ENCODE measurements at regions not wholly inside any gene's neighbourhood (a gene's known extent, or its start where the extent isn't known, plus 50 kb on each side); places are given as distances from the start of the nearest gene placed in this dataset.

GRCh38 chr13:34627509-34628208 lies 314.4 kb upstream of the NBEA start:
- no peak overlapping the region for H3K4me3 ChIP-seq (ENCODE audit: low read length)

GRCh38 chr13:34628209-34628682 lies 313.8 kb upstream of the NBEA start:
- Histone ChIP-seq H3K9me3 (ENCODE audit: insufficient read depth, low read depth, low read length) (no peaks in the 10 kb centered on the region), H3K27me3 (ENCODE audit: insufficient read depth, low read length) (no peaks in the 10 kb centered on the region), H3K4me1 (ENCODE audit: insufficient read depth, low read length) (peaks cover 4% of the 10 kb centered on the region; the same call in 1 of the 2 replicates), H3K4me3 (ENCODE audit: low read length) (no peak overlapping the region), H3K36me3 (ENCODE audit: insufficient read depth, low read depth, low read length) (no peaks in the 10 kb centered on the region), H3K9ac (ENCODE audit: low read depth, low read length) (no peak overlapping the region), H3K27ac (ENCODE audit: low read length) (no peak overlapping the region)

More at GRCh38 chr13:34627509-34628208, 314.4 kb upstream of the NBEA start:
- no peak overlapping the region for H3K27ac ChIP-seq (ENCODE audit: low read length)
- H3K9ac ChIP-seq (ENCODE audit: low read depth, low read length): no peak overlapping the region
- H3K27me3 ChIP-seq (ENCODE audit: insufficient read depth, low read length): no peaks in the 10 kb centered on the region
- no peaks in the 10 kb centered on the region for H3K9me3 ChIP-seq (ENCODE audit: insufficient read depth, low read depth, low read length)
- no peaks in the 10 kb centered on the region for H3K36me3 ChIP-seq (ENCODE audit: insufficient read depth, low read depth, low read length)
- peaks cover 4% of the 10 kb centered on the region; the same call in 1 of the 2 replicates for H3K4me1 ChIP-seq (ENCODE audit: insufficient read depth, low read length)

GRCh38 chr13:34634448-34634847 lies 307.6 kb upstream of the NBEA start:
- Histone ChIP-seq H3K36me3 (ENCODE audit: insufficient read depth, low read depth, low read length) (no peaks in the 10 kb centered on the region), H3K27ac (ENCODE audit: low read length) (no peak overlapping the region), H3K4me1 (ENCODE audit: insufficient read depth, low read length) (peaks cover 16% of the 10 kb centered on the region; the same call in 1 of the 2 replicates), H3K27me3 (ENCODE audit: insufficient read depth, low read length) (no peaks in the 10 kb centered on the region), H3K9me3 (ENCODE audit: insufficient read depth, low read depth, low read length) (no peaks in the 10 kb centered on the region), H3K4me3 (ENCODE audit: low read length) (no peak overlapping the region), H3K9ac (ENCODE audit: low read depth, low read length) (no peak overlapping the region)

GRCh38 chr13:34637138-34637537 lies 304.9 kb upstream of the NBEA start:
- no peaks in the 10 kb centered on the region for H3K9me3 ChIP-seq (ENCODE audit: insufficient read depth, low read depth, low read length)

GRCh38 chr13:34637636-34638035 lies 304.4 kb upstream of the NBEA start:
- Histone ChIP-seq H3K4me3 (ENCODE audit: low read length) (no peak overlapping the region), H3K36me3 (ENCODE audit: insufficient read depth, low read depth, low read length) (no peaks in the 10 kb centered on the region), H3K4me1 (ENCODE audit: insufficient read depth, low read length) (peaks cover 24% of the 10 kb centered on the region; the same call in 1 of the 2 replicates), H3K27me3 (ENCODE audit: insufficient read depth, low read length) (no peaks in the 10 kb centered on the region), H3K9ac (ENCODE audit: low read depth, low read length) (no peak overlapping the region), H3K9me3 (ENCODE audit: insufficient read depth, low read depth, low read length) (no peaks in the 10 kb centered on the region), H3K27ac (ENCODE audit: low read length) (no peak overlapping the region)

More at GRCh38 chr13:34637138-34637537, 304.9 kb upstream of the NBEA start:
- Histone ChIP-seq H3K27ac (ENCODE audit: low read length) (no peak overlapping the region), H3K4me1 (ENCODE audit: insufficient read depth, low read length) (peaks cover 24% of the 10 kb centered on the region; the same call in 1 of the 2 replicates), H3K27me3 (ENCODE audit: insufficient read depth, low read length) (no peaks in the 10 kb centered on the region), H3K4me3 (ENCODE audit: low read length) (no peak overlapping the region), H3K36me3 (ENCODE audit: insufficient read depth, low read depth, low read length) (no peaks in the 10 kb centered on the region), H3K9ac (ENCODE audit: low read depth, low read length) (no peak overlapping the region)

GRCh38 chr13:34638897-34639296 lies 303.2 kb upstream of the NBEA start:
- H3K27me3 ChIP-seq (ENCODE audit: insufficient read depth, low read length): no peaks in the 10 kb centered on the region
- peaks cover 30% of the 10 kb centered on the region; the same call in 1 of the 2 replicates for H3K4me1 ChIP-seq (ENCODE audit: insufficient read depth, low read length)
- no peak overlapping the region for H3K9ac ChIP-seq (ENCODE audit: low read depth, low read length)
- H3K36me3 ChIP-seq (ENCODE audit: insufficient read depth, low read depth, low read length): no peaks in the 10 kb centered on the region
- H3K9me3 ChIP-seq (ENCODE audit: insufficient read depth, low read depth, low read length): no peaks in the 10 kb centered on the region
- H3K4me3 ChIP-seq (ENCODE audit: low read length): no peak overlapping the region
- no peak overlapping the region for H3K27ac ChIP-seq (ENCODE audit: low read length)

GRCh38 chr13:34640179-34640992 lies 301.7 kb upstream of the NBEA start:
- Histone ChIP-seq H3K4me1 (ENCODE audit: insufficient read depth, low read length) (peaks cover 30% of the 10 kb centered on the region; the same call in 1 of the 2 replicates), H3K9ac (ENCODE audit: low read depth, low read length) (no peak overlapping the region), H3K27ac (ENCODE audit: low read length) (no peak overlapping the region), H3K4me3 (ENCODE audit: low read length) (no peak overlapping the region), H3K36me3 (ENCODE audit: insufficient read depth, low read depth, low read length) (no peaks in the 10 kb centered on the region), H3K9me3 (ENCODE audit: insufficient read depth, low read depth, low read length) (no peaks in the 10 kb centered on the region), H3K27me3 (ENCODE audit: insufficient read depth, low read length) (no peaks in the 10 kb centered on the region)

GRCh38 chr13:34640993-34641330 lies 301.1 kb upstream of the NBEA start:
- Histone ChIP-seq H3K4me1 (ENCODE audit: insufficient read depth, low read length) (peaks cover 30% of the 10 kb centered on the region; the same call in 1 of the 2 replicates), H3K4me3 (ENCODE audit: low read length) (no peak overlapping the region), H3K9ac (ENCODE audit: low read depth, low read length) (no peak overlapping the region), H3K9me3 (ENCODE audit: insufficient read depth, low read depth, low read length) (no peaks in the 10 kb centered on the region), H3K36me3 (ENCODE audit: insufficient read depth, low read depth, low read length) (no peaks in the 10 kb centered on the region), H3K27ac (ENCODE audit: low read length) (no peak overlapping the region), H3K27me3 (ENCODE audit: insufficient read depth, low read length) (no peaks in the 10 kb centered on the region)

- Histone ChIP-seq H3K27ac (ENCODE audit: low read length) (no peak overlapping the region), H3K4me1 (ENCODE audit: insufficient read depth, low read length) (peaks cover 6% of the 10 kb centered on the region; the same call in 1 of the 2 replicates), H3K27me3 (ENCODE audit: insufficient read depth, low read length) (no peaks in the 10 kb centered on the region), H3K36me3 (ENCODE audit: insufficient read depth, low read depth, low read length) (no peaks in the 10 kb centered on the region), H3K9ac (ENCODE audit: low read depth, low read length) (no peak overlapping the region), H3K9me3 (ENCODE audit: insufficient read depth, low read depth, low read length) (peaks cover 6% of the 10 kb centered on the region), H3K4me3 (ENCODE audit: low read length) (no peak overlapping the region)
These were observed 294.5 kb upstream of the NBEA start for GRCh38 chr13:34647379-34648150.

GRCh38 chr13:34654203-34654602 lies 287.9 kb upstream of the NBEA start:
- Histone ChIP-seq H3K27ac (ENCODE audit: low read length) (no peak overlapping the region), H3K27me3 (ENCODE audit: insufficient read depth, low read length) (no peaks in the 10 kb centered on the region), H3K9me3 (ENCODE audit: insufficient read depth, low read depth, low read length) (peaks cover 6% of the 10 kb centered on the region), H3K4me3 (ENCODE audit: low read length) (no peak overlapping the region), H3K36me3 (ENCODE audit: insufficient read depth, low read depth, low read length) (no peaks in the 10 kb centered on the region), H3K9ac (ENCODE audit: low read depth, low read length) (no peak overlapping the region), H3K4me1 (ENCODE audit: insufficient read depth, low read length) (no peaks in the 10 kb centered on the region)

- Histone ChIP-seq H3K27ac (ENCODE audit: low read length) (no peak overlapping the region), H3K36me3 (ENCODE audit: insufficient read depth, low read depth, low read length) (no peaks in the 10 kb centered on the region), H3K9me3 (ENCODE audit: insufficient read depth, low read depth, low read length) (peaks cover 6% of the 10 kb centered on the region), H3K9ac (ENCODE audit: low read depth, low read length) (no peak overlapping the region), H3K4me3 (ENCODE audit: low read length) (no peak overlapping the region), H3K27me3 (ENCODE audit: insufficient read depth, low read length) (no peaks in the 10 kb centered on the region), H3K4me1 (ENCODE audit: insufficient read depth, low read length) (no peaks in the 10 kb centered on the region)
These were observed 287.4 kb upstream of the NBEA start for GRCh38 chr13:34654647-34655046.

All from iPS-20b (cell line).